Activated CD4-positive, alpha-beta T cell treated with anti-CD3 and anti-CD28 coated beads, Interleukin-2, amount 50 U/mL, for 48 hours (primary cell): ENCODE measurements at regions not wholly inside any gene's neighbourhood (a gene's known extent, or its start where the extent isn't known, plus 50 kb on each side); places are given as distances from the start of the nearest gene placed in this dataset.

ENCODE experiments used
- DNase-seq, 2 experiments: peaks; one replicate each; pipeline ENCODE4 v3.0.0-alpha.2; 2020

DNA sequence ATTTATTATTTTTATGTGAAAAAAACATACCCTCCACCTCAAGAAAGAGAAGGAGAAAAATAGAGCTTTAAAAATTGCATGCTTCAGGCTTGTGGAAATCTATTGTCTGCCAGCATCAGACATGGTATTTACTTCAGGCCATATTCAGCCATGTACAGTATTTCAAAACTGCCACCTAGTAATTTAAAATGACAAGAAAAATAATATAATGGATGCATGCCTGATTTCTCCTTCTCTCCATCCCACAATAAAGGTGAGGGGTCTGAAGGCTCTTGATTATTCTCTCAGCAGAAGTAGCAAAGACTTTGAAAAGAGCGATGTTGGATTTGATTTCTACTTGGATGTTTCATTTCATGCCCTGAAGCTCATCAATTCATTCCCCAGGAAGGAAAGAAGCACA, 250.7 kb downstream of the TBC1D4 start:
- no peak for DNase-seq

DNA sequence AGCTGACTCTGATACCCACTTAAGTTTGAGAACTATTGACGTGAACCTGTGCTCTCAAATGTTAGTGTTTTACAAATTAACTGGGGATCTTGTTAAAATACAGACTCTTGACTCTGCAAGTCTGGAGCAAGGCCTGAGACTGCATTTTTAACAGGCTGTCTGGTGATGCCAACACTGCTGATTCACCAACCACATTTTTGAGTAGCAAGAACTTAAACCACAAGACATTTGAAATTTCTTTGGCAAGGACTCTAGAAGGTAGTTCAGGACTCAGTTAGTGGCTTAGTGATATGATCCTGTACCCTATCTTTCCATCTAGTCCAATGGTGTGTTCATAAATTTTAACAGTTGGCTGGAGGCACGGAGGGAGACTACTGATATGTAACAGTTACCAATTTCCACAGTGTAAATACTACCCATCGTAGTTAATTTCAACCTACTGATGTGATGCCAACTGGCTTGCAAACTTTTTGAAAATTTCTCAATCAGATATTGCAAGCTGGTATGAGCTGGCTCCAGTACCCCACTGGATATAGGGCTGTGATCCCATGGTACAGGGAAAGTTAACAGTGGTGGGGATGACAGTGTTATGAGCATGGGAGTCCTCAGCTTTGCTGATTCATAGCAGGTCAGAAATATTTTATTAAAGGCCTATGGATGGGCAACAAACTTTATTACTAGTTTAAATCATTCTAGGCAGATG, 255.1 kb downstream of the TBC1D4 start:
- DNase-seq: no peak

DNA sequence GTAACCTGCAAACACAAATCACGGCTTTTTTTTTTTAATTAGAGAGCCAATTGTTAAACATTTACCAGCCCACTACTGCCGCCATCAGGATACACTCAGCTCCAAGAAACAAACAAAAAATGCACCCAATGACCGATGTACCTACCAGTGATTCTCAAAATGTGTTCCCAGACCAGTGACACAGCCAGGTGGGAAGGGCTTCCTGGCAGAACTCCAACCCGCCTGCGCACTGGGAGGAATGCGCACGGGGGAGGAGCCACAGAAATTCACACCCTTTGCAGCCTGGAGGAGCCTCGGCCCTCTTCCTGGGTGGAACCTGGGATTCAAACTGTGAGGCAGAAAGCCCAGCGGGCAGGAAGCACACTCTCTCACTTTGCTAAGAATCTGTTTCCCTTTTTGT, 255.9 kb downstream of the TBC1D4 start:
- DNase-seq: no peak

DNA sequence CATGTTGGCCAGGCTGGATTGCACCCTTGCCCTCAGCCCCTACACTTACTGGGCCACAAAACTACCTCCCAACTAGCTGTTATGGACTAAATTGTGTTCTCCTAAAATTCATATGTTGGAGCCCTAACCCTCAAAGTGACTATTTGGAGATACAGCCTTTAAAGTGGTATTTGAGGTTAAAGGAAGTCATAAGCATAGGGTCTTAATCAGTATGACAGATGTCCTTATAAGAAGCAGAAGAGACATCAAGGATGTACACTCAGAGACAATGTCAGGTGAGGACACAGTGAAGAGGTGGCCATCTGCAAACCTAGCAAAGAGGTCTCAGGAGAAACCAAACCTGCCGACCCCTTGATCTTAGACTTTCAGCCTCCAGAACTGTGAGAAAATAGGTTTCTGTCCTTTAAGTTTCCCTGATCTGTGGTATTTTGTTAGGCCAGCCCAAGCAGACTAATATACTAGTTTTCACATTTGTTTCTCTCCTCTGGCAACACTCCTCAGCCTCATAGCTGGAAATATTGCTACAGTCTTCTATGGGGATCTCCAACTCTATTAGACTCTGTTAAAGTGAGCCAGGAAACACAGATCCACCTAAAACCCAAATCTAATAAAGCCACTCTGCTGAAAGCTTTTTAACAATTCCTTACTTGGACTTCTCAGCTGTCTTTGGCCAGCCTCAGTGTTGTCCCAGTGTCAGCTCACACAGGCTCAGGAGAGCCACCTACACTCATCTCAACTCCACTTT, 256.5 kb downstream of the TBC1D4 start:
- no peak for DNase-seq

DNA sequence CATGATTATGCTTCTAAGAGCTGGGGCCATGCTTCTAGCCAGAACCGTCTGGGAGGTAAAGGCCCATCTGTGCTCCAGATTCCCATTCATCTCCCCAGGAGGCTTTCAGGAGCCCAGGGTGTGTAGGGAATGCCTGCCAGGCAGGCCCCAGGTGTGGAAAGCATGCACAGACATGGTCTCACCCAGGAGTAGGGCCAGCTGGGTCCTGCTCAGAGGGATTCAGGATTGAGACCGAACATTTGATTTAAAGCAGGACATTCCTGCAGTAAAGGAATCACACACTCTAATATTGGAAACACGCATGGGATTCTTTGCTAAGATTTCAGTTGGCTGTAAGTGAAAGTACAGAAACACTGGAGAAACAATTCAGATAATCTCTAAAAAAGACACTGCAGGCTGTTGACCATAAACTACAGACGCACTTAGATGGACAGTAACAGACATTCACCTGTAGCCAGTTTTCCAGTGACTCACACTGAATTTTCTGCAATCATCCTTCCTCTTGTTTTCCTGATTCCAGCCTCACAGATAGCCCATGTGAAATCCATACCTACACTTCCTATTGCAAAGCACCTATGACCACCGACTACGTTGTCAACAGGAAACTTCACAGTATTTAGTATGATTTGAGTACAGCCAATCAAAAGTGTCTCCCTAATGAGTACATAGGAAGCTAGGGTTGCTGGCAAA, 257.8 kb downstream of the TBC1D4 start:
- DNase-seq: no peak

DNA sequence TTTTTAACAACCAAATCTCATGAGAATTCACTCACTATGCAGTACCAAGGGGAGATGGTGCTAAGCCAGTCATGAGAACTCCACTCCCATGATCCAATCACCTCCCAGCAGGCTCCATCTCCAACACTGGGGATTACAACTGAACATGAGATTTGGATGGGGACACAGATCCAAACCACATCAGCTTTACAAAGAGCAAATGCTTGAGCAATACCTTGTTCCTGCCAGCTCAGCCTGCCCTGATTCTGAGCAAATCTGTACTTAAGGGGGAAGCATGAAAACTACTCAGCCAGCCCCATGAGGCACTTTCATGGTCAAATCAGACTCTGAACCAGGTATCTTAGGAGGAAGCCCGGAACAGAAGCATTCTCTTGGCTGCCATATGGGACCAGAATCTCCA, 259.9 kb downstream of the TBC1D4 start:
- no peak for DNase-seq

DNA sequence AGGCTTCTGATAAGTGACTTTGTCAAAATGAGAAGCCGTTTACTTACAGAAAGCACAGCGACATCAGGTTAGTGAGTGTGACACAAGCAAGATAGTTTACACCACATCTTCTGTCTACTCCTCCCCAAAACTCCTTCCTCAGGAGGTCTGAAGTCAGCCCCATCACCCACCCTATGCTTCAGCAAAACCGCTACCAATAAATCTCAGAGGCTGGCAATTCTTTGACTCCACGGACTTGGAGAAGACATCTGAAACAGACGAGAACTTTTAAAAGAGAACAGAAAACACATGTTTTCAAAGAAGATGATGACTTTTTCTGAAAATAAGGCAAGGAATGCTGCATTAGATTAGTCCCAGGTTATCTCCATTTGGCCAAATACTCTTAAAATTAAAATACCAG, 261.1 kb downstream of the TBC1D4 start:
- DNase-seq: no peak

DNA sequence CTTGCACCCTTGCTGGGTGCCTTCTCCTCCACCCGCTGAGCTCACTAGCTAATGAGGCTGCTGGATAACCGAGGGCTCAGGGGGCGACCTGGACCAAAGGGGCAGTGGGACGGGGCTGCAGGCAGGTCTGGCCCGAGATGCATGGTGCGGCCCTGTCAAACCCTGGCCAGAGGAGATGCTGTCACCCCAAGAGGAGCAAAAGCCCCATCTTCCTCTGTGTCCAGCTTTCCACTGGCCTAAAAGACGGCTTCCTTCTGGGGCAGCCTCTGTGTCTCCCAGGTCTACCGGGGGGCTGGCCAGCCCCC, 261.8 kb downstream of the TBC1D4 start:
- DNase-seq: no peak

DNA sequence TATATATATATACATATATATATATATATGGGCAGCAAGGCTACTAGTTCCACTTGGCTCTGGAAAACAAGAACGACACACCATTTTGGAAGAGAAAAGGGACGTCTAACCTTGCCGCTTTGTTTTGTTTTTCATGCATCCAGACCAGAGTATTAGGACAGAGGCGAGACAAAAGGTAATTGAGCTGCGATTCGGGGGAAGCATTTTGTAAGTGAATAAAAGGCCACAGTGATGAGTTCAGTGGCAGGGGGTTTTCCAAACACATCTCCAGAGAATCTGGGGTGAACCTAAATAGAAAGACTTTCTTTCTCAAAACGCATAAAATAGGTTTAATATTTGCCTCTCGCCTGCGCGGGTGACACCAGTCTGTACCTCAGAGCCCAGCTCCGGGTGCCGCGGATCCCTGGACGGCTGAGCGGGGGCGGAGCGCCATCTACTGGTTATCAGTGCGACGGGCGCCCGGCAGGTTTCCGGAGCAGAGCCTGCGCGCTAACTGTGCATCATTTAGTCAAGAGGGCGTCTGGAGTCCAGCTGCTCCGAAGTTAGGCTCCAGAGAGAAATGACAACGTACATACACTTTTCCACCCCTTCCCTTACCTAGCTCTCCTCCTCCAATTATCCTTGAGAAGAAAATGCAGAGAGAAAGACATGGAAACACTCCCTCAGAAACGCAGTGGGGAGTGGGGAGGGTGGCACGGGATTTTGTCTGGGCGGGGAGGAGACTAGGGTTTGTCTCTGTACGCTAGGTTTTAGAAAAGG, 262.3 kb downstream of the TBC1D4 start:
- DNase-seq: peak; percentile 88 to 90

DNA sequence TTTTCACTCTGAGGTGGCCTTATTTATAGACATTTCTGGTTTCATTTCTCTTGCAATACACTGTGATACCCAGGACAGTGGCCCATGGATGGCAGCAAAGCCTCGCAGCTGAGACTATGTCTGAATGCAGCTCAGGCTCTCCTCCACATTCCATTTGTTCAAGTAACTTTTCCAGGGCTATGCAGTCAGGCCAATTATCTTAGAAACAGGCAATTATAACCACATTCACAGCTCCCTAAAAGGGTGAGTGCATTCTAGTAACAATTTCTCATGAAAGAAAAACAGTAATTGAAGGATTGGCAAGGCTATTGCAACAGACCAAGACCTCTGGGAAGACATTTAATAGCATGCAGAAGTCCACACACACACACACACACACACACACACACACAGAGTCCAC, 264.0 kb downstream of the TBC1D4 start:
- no peak for DNase-seq

DNA sequence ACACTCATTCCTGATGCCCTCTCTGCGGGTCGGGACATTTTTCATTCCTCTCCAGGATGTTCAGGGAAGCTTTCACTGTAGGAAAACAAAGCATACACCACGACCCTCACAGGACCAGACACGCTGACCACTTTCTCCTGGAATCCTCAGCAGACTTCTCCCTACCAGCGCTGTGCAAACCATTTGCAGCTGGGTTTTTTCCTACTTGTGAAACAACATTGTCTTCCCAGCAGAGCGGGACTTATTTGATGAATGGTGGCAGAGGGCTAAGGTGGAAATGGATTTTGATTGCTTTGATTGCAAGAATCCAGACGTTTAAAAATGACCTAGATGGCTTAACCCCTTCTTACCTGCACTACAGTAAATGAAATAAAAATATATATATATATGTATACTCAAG, 265.9 kb downstream of the TBC1D4 start:
- DNase-seq: no peak

DNA sequence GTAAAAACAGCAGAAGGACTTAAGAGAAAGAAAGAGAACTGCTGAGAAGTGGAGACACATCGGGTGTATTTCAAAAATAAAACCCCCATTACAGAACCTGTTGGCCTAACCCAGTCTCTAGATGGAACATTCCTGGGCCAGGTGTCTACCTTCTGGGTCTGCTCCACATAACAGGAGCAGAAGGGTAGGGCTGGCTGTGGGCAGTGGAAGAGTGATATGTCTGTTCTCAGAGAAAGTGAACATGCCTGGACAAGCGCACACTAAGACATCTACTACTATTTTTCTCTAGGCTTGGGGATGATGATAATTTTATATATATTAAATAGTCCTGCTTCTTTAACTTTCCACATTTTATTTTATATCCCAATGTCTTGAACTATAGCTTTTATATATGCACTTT, 267.1 kb downstream of the TBC1D4 start:
- no peak for DNase-seq

DNA sequence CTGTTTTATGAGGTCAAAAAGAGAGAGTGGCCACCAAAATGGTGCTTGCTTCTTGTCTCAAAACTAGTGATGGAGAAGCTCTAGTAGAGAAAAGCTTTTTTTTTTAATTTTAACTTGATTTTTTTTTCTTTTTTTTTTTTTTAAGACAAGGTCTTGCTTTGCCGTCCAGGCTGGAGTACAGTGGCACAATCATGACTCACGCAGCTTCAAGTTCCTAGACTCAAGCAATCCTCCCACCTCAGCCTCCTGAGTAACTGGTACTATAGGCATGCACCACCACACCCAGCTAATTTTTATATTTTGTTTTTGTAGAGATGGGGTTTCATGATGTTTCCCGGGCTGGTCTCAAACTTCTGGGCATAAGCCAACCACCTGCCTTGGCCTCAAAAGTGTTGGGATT, 279.0 kb downstream of the TBC1D4 start:
- no peak for DNase-seq

DNA sequence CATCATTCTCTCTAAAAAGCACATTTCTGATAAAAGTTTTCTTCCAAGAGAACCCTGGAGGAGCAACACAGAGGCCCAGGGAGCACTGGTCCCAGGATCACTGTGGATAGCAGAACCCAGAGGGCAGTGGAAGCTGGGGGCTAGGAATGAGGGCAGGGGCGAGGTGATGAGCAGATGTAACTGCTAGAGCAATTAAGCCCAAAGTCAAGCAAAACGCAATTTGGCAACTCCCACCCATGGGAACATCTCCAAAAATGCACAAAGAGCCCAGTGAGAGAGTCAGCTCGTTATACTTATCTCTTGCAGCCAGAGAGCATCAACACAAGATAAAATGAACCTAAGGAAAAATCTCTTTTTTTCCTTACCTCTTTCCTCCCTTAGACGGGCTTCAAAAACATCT, 284.2 kb downstream of the TBC1D4 start:
- DNase-seq: no peak

DNA sequence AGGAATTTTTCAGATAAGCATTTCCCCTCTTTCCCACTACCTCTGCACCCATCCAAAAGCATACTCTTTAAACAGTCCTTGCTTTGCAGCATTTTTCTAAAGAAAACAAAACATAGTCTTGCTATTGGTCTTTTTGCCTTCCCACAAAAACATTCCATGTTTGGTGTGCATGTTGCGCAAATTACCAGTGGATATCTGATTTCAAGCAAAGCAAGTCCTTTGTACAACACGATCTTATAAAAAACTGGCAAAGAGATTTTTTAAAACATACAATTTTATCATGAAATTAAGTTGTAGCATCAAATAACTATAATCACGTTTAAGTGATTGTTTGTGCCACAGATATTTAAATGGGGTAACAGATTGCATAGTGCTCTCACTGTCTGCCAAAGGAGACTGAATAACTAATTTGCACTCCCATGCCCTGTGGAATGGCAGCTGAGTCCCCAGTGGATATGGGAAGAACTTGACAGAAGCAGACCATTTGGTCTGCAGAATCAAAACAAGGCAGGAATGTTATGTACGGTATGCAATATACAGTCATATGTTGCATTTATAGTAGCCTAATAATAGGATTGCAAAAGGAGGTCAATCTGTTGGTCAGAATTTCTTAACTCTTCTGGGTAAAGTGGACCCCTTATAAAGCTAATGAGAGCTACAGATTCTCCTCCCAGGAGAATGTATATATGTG, 285.7 kb downstream of the TBC1D4 start:
- DNase-seq: no peak

DNA sequence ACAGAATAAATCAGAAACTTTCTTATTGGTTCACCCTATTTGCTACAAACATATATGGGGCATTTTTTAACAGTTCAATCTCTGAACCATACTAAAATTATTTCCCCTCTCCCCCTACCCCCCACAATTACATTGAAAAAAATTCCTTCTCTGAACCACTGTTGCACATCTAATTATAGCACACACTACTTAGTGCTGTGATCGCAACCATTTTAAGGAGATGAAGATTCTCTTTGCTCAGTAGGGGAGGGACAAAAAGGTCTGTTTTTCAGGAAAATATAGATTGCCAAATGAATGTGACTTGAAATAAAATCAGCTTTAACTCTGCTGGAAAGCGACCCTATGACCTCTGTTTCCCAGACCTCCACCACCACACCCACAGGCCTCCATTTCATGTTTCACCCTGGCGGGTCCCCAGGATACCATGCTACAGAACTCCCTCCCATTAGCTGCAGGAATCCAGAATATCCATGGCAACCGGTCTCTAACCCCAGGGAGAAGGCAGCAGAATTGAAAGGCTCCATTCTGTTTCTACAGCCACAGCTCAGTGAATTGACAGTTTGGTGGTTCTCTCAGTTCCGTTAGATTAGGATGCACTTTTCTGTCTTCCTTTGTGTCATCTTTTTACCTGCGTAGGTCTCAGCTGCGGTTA, 286.3 kb downstream of the TBC1D4 start:
- DNase-seq: no peak

DNA sequence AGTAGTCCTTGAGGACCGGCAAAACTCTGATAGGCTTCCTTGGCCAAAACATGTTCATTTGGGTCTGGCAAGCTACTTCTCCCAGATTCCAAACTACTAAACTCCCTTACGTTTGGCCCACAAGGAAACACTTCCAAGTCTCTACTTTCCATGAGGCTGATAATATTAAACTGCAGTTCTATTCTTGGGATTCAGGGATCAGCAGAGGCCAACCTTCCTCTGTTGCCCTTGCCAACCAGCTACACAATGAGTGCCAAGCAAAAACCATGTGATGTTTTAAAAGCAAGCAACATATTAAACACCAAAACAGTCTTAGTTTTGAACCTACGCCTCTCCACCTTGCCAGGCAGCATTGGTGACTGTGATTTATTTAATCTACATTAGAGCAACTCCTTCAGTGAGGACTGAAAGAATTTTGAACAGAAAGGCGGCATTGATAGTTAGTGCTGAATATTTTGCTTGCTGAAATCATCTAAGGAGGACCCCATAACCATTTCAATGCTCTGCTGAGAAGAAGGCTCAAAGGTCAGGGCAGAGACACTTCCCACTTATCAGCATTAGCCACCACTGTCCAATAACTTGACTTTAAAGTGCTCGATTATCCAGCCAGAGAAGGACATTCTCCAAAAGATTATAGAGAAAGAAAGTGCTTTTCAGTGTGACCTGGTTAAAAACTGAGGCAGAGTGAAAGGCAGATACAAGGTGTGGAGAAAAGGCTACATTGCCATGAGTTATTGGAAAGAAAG, 287.1 kb downstream of the TBC1D4 start:
- DNase-seq: no peak

DNA sequence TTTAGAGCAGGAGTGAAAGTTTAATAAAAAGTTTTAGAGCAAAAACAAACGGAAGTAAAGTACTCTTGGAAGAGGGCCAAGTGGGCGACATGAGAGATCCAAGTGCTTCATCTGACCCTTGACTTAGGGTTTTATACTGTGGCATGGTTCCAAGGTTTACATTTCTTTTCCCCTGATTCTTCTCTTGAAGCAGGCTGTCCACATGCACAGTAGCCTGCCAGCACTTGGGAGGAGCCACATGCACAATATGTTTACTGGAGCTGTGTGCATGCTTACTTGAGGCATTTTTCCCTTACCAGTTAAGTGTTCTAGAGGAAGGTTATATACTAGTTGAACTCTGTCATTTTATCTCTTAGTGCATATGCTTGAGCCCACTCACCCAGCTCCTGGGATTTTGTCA, 295.6 kb downstream of the TBC1D4 start:
- DNase-seq: no peak

DNA sequence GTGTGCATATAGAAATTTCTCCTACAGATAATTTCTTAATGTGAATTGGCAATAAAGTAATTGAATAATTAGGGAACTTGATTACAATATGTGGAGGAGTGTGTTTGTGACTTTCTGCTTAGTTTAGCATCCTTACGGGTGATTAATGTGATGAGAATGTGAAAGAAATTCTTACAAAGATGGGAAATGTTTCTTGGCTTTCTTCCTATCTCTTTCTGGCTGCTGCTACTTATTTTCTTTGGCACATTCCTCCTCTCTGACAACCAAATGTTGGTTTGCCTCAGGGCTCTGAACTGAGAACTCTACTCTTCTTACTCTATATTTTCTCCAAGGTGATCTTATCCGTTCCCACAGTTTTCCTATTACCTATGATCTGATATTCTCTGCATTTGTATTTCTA, 300.1 kb downstream of the TBC1D4 start:
- DNase-seq: no peak

DNA sequence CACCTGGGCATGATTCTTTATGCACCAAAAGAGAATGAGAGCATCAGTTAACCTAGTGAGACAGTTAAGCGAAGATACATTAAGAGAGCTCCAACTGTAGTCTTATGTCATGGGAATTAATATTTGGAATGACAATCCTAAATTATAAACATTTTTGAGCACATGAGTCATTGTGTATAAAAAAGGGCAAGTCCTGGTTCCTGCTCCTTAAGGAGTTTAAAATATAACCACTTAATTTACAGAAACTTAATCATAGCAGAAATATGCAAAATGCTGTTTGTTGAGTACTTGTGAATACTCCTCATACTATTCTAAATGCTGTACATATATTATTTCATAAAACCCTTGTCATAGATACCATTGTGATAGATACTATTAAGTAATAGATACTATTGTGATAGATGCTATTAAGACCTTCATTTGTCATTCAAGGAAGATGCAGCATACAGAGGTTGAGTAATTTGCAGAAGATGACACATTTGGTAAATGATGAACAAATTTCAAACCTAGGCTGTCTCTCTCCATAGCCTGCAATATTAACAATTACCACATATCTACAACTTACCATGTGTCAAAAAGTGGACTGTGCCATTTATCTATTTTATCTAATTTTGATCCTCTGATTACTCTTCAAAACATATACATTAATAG, 301.0 kb downstream of the TBC1D4 start:
- no peak for DNase-seq

DNA sequence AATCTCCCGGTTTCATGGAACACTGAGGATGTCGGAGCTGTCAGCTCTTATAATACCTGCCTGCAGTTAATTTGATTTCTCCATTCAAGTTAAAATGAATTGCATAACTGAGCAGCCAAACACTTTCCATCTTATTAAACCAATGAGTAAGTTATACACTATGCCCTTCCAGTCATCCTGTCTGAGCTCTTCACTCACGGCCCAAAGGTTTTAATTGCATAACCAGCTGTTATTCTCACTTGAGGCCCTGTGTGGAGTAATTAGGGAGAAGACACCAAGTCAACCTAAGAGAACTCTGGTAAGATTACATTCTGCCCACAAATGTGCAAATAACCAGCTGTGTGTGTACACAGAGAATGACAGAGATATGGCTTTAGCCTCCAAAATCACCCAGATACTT, 303.5 kb downstream of the TBC1D4 start:
- DNase-seq: no peak
